HuH-7.5 (cell line): ENCODE measurements at regions not wholly inside any gene's neighbourhood (a gene's known extent, or its start where the extent isn't known, plus 50 kb on each side); places are given as distances from the start of the nearest gene placed in this dataset.

Experiments used
- DNase-seq: peaks from one replicate; pipeline ENCODE4 v3.0.0; 2011; ENCODE audit warnings: low spot score

GRCh38 chr6:19410481-19410880 is 426.7 kb upstream of the ID4 start:
- DNase-seq, result no peak

GRCh38 chr6:19413323-19413722 is 423.8 kb upstream of the ID4 start:
- DNase-seq, result no peak

GRCh38 chr6:19415605-19416326 is 421.4 kb upstream of the ID4 start:
- DNase-seq, result no peak

GRCh38 chr6:19416811-19417210 is 420.4 kb upstream of the ID4 start:
- no peak for DNase-seq

GRCh38 chr6:19417713-19418112 is 419.5 kb upstream of the ID4 start:
- no peak for DNase-seq

GRCh38 chr6:19424853-19425252 is 412.3 kb upstream of the ID4 start:
- DNase-seq, result no peak

GRCh38 chr6:19427548-19427947 is 409.6 kb upstream of the ID4 start:
- no peak for DNase-seq

GRCh38 chr6:19432966-19433498 is 404.1 kb upstream of the ID4 start:
- no peak for DNase-seq

GRCh38 chr6:19434065-19434464 is 403.1 kb upstream of the ID4 start:
- no peak for DNase-seq

GRCh38 chr6:19435755-19436154 is 401.4 kb upstream of the ID4 start:
- no peak for DNase-seq

GRCh38 chr6:19438566-19439353 is 398.4 kb upstream of the ID4 start:
- DNase-seq, result no peak

- DNase-seq, result no peak
These were observed 396.6 kb upstream of the ID4 start for GRCh38 chr6:19440531-19440930.

- no peak for DNase-seq
These were observed 393.8 kb upstream of the ID4 start for GRCh38 chr6:19443411-19443810.

- DNase-seq, result no peak
These were observed 393.1 kb upstream of the ID4 start for GRCh38 chr6:19444041-19444440.

- no peak for DNase-seq
These were observed 392.7 kb upstream of the ID4 start for GRCh38 chr6:19444481-19444880.

- DNase-seq, result no peak
These were observed 390.6 kb upstream of the ID4 start for GRCh38 chr6:19446570-19446969.

GRCh38 chr6:19450651-19451050 is 386.5 kb upstream of the ID4 start:
- no peak for DNase-seq

- no peak for DNase-seq
These were observed 384.7 kb upstream of the ID4 start for GRCh38 chr6:19452495-19452894.

- no peak for DNase-seq
These were observed 383.0 kb upstream of the ID4 start for GRCh38 chr6:19454001-19454720.

- no peak for DNase-seq
These were observed 382.3 kb upstream of the ID4 start for GRCh38 chr6:19454721-19455392.

GRCh38 chr6:19463250-19463649 is 373.9 kb upstream of the ID4 start:
- no peak for DNase-seq

- no peak for DNase-seq
These were observed 373.2 kb upstream of the ID4 start for GRCh38 chr6:19463925-19464324.
